Stimulated activated CD4-positive, alpha-beta T cell treated with anti-CD3 and anti-CD28 coated beads, Interleukin-15, amount 100 ng/mL, for 1 hour (primary cell): ENCODE measurements at regions not wholly inside any gene's neighbourhood (a gene's known extent, or its start where the extent isn't known, plus 50 kb on each side); places are given as distances from the start of the nearest gene placed in this dataset.
A peak's percentile ranks its signal among the peaks of the same experiment; 100 is the strongest.

Experiments
- DNase-seq, 2 donors: peaks; one replicate each; pipeline ENCODE4 v3.0.0-alpha.2; 2020; ENCODE audit warnings: low read depth in 1 of 2, low spot score in 1 of 2

- no peak for DNase-seq
Observed at GRCh38 chr19:5392486-5392885, 51.9 kb upstream of the PTPRS start.

GRCh38 chr19:5393088-5393487 lies 52.5 kb upstream of the PTPRS start:
- DNase-seq, result no peak

- DNase-seq, result no peak
Observed at GRCh38 chr19:5394551-5395505, 54.2 kb upstream of the PTPRS start.

GRCh38 chr19:5395556-5395955 lies 54.9 kb upstream of the PTPRS start:
- no peak for DNase-seq

- no peak for DNase-seq
Observed at GRCh38 chr19:5396096-5396939, 55.7 kb upstream of the PTPRS start.

- no peak for DNase-seq
Observed at GRCh38 chr19:5396963-5397362, 56.4 kb upstream of the PTPRS start.

GRCh38 chr19:5397804-5398692 lies 57.2 kb upstream of the ZNRF4 start:
- DNase-seq, result no peak

GRCh38 chr19:5398693-5399057 lies 56.5 kb upstream of the ZNRF4 start:
- DNase-seq, result no peak

GRCh38 chr19:5403968-5404640 lies 51.1 kb upstream of the ZNRF4 start:
- DNase-seq, result peak in 1 of 2 donors; percentile 33
